Astrocyte (in vitro differentiated cells and primary cell): ENCODE measurements at regions not wholly inside any gene's neighbourhood (a gene's known extent, or its start where the extent isn't known, plus 50 kb on each side); places are given as distances from the start of the nearest gene placed in this dataset.
"Not testable (repeated sequence)": the region's sequence is repeated elsewhere in the genome, so short reads cannot be mapped to it uniquely, and the experiment has no call there.

Source experiments
- EZH2 ChIP-seq: IDR thresholded peaks from 2 replicates; pipeline ENCODE4 v1.6.1; 2012; ENCODE audit warnings: mild to moderate bottlenecking, low read length, inconsistent platforms; ENCODE audit not compliant: insufficient read depth
- TF ChIP-seq, protein P1 (sequence below): IDR thresholded peaks from 2 replicates; pipeline ENCODE4 v1.5.1; 2011; ENCODE audit warnings: low read depth, mild to moderate bottlenecking, inconsistent platforms, low read length, moderate library complexity; ENCODE audit not compliant: insufficient read depth

GRCh38 chr9:64870594-64870993 lies 414.4 kb downstream of the FOXD4L5 start:
- TF ChIP-seq, protein P1, sequence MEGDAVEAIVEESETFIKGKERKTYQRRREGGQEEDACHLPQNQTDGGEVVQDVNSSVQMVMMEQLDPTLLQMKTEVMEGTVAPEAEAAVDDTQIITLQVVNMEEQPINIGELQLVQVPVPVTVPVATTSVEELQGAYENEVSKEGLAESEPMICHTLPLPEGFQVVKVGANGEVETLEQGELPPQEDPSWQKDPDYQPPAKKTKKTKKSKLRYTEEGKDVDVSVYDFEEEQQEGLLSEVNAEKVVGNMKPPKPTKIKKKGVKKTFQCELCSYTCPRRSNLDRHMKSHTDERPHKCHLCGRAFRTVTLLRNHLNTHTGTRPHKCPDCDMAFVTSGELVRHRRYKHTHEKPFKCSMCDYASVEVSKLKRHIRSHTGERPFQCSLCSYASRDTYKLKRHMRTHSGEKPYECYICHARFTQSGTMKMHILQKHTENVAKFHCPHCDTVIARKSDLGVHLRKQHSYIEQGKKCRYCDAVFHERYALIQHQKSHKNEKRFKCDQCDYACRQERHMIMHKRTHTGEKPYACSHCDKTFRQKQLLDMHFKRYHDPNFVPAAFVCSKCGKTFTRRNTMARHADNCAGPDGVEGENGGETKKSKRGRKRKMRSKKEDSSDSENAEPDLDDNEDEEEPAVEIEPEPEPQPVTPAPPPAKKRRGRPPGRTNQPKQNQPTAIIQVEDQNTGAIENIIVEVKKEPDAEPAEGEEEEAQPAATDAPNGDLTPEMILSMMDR, result not testable (repeated sequence)
- TF ChIP-seq EZH2, result not testable (repeated sequence)
